K562 (cell line): ENCODE measurements at regions not wholly inside any gene's neighbourhood (a gene's known extent, or its start where the extent isn't known, plus 50 kb on each side); places are given as distances from the start of the nearest gene placed in this dataset.

ENCODE experiments used
- CAMTA2 ChIP-seq: fragments of 250-450 bp; sonication (Bioruptor Pico); conservative IDR thresholded peaks from 2 replicates; pipeline ENCODE4 v1.5.1; 2022
- CEBPB ChIP-seq: fragments of 450-650 bp; IDR thresholded peaks from 2 replicates; pipeline ENCODE4 v1.6.1; 2016; ENCODE audit warnings: missing genetic modification characterization, missing compliant biosample characterization
- HCFC1 ChIP-seq: IDR thresholded peaks from 2 replicates; pipeline ENCODE4 v1.6.1; 2012; ENCODE audit warnings: low read depth, low read length, improper control_type of control experiment
- POLR2A ChIP-seq: fragments of 450-650 bp; conservative IDR thresholded peaks from 2 replicates; pipeline ENCODE4 v1.6.1; 2016
- REST ChIP-seq, 2 experiments: fragments of 450-650 bp; formaldehyde crosslinking in 1 of 2; IDR thresholded peaks; 2 replicates each; pipeline versions ENCODE4 v1.4.0 to v1.6.1; 2014 to 2020; ENCODE audit warnings: mild to moderate bottlenecking in 2 of 2, borderline replicate concordance in 1 of 2, low read depth in 1 of 2
- RFX5 ChIP-seq: IDR thresholded peaks from 2 replicates; pipeline ENCODE4 v1.6.1; 2011; ENCODE audit warnings: low read depth, mild to moderate bottlenecking, improper control_type of control experiment, low read length
- ZNF274 ChIP-seq: IDR thresholded peaks from 2 replicates; pipeline ENCODE4 v1.6.1; 2011; ENCODE audit warnings: low read depth, mild to moderate bottlenecking, low read length, moderate library complexity, borderline replicate concordance
- TF ChIP-seq, protein P1 (sequence below), 3 experiments: IDR thresholded peaks in 2 of 3; conservative IDR thresholded peaks in 1 of 3; 2 replicates each; pipeline ENCODE4 v1.5.1; 2011 to 2012; ENCODE audit warnings: low read length in 3 of 3, mild to moderate bottlenecking in 3 of 3, control low read depth in 2 of 3, improper control_type of control experiment in 1 of 3, inconsistent platforms in 1 of 3, low read depth in 1 of 3, mixed read lengths in 1 of 3, moderate library complexity in 1 of 3; ENCODE audit not compliant: insufficient read depth in 2 of 3

GRCh38 chr2:173764094-173764493, 201.1 kb downstream of the SP3 start:
- no peak for TF ChIP-seq HCFC1
- TF ChIP-seq, protein P1, sequence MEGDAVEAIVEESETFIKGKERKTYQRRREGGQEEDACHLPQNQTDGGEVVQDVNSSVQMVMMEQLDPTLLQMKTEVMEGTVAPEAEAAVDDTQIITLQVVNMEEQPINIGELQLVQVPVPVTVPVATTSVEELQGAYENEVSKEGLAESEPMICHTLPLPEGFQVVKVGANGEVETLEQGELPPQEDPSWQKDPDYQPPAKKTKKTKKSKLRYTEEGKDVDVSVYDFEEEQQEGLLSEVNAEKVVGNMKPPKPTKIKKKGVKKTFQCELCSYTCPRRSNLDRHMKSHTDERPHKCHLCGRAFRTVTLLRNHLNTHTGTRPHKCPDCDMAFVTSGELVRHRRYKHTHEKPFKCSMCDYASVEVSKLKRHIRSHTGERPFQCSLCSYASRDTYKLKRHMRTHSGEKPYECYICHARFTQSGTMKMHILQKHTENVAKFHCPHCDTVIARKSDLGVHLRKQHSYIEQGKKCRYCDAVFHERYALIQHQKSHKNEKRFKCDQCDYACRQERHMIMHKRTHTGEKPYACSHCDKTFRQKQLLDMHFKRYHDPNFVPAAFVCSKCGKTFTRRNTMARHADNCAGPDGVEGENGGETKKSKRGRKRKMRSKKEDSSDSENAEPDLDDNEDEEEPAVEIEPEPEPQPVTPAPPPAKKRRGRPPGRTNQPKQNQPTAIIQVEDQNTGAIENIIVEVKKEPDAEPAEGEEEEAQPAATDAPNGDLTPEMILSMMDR (IDR thresholded peaks at IDR 0.05 in 2 of 3, conservative IDR thresholded peaks at IDR 0.05 in 1 of 3; ENCODE audit: insufficient read depth in 2 of 3, low read depth in 1 of 3, low read length in 3 of 3), result no peak
- no peak for TF ChIP-seq POLR2A
- TF ChIP-seq RFX5, result no peak
- TF ChIP-seq REST (IDR thresholded peaks at IDR 0.05; ENCODE audit: borderline replicate concordance), result no peak
- no peak for TF ChIP-seq REST (CRISPR knock-in tag; IDR thresholded peaks at IDR 0.05; ENCODE audit: low read depth)
- TF ChIP-seq CEBPB (tag), result no peak
- no peak for TF ChIP-seq CAMTA2
- no peak for TF ChIP-seq ZNF274
